ENCODE measurements at regions not wholly inside any gene's neighbourhood (a gene's known extent, or its start where the extent isn't known, plus 50 kb on each side); places are given as distances from the start of the nearest gene placed in this dataset.
A peak's percentile ranks its signal among the peaks of the same experiment; 100 is the strongest.

GRCh38 chr9:28938981-28939380 is 1365.7 kb upstream of the C9orf72 start:
- no peak overlapping the region for H3K27ac ChIP-seq
- no peaks in the 10 kb centered on the region for H3K27me3 ChIP-seq (ENCODE audit: low read depth)
- no peak overlapping the region for H3K4me3 ChIP-seq
- peak in 1 of 2 donors; percentile 73 for ATAC-seq
- no peaks in the 10 kb centered on the region for H3K36me3 ChIP-seq
- intact Hi-C loops (cut with DNase I), result no loop called here
- H3K9me3 ChIP-seq, result no peaks in the 10 kb centered on the region
- DNase-seq, result no peak
- no peaks in the 10 kb centered on the region for H3K4me1 ChIP-seq
- TF ChIP-seq, protein P1, sequence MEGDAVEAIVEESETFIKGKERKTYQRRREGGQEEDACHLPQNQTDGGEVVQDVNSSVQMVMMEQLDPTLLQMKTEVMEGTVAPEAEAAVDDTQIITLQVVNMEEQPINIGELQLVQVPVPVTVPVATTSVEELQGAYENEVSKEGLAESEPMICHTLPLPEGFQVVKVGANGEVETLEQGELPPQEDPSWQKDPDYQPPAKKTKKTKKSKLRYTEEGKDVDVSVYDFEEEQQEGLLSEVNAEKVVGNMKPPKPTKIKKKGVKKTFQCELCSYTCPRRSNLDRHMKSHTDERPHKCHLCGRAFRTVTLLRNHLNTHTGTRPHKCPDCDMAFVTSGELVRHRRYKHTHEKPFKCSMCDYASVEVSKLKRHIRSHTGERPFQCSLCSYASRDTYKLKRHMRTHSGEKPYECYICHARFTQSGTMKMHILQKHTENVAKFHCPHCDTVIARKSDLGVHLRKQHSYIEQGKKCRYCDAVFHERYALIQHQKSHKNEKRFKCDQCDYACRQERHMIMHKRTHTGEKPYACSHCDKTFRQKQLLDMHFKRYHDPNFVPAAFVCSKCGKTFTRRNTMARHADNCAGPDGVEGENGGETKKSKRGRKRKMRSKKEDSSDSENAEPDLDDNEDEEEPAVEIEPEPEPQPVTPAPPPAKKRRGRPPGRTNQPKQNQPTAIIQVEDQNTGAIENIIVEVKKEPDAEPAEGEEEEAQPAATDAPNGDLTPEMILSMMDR (IDR thresholded peaks at IDR 0.05), result no peak

GRCh38 chr9:28941856-28942255 is 1368.6 kb upstream of the C9orf72 start:
- Histone ChIP-seq H3K4me1 (no peaks in the 10 kb centered on the region), H3K27ac (no peak overlapping the region), H3K9me3 (no peaks in the 10 kb centered on the region), H3K36me3 (no peaks in the 10 kb centered on the region), H3K27me3 (ENCODE audit: low read depth) (no peaks in the 10 kb centered on the region), H3K4me3 (no peak overlapping the region)
- ATAC-seq (no peak), DNase-seq (no peak)
- TF ChIP-seq, protein P1 (IDR thresholded peaks at IDR 0.05), result no peak
- intact Hi-C loops (cut with DNase I), result no loop called here

DNA sequence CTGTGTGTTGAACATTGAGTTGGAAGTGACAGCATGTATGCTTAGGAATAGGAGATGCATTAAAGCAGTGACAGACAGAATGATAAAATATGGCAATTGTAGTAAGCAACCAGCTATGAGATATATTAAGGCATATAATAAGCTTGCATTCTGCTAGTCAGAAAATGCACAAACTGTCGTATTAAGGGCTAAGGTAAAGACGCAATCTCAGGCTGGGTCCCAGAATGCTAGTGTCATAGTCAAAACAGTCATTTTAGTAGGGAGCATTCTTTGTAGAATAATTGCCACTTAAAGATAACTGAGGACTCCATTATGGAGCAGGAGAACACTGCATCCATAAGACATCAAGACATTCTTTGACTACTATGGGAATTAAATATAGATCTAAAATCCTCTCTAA is 1369.7 kb upstream of the C9orf72 start:
- intact Hi-C loops (cut with DNase I), result no loop called here
- ATAC-seq (no peak), DNase-seq (no peak)
- TF ChIP-seq, protein P1 (IDR thresholded peaks at IDR 0.05), result no peak
- Histone ChIP-seq H3K27ac (no peak overlapping the region), H3K4me1 (no peaks in the 10 kb centered on the region), H3K27me3 (ENCODE audit: low read depth) (no peaks in the 10 kb centered on the region), H3K36me3 (no peaks in the 10 kb centered on the region), H3K4me3 (no peak overlapping the region), H3K9me3 (no peaks in the 10 kb centered on the region)

DNA sequence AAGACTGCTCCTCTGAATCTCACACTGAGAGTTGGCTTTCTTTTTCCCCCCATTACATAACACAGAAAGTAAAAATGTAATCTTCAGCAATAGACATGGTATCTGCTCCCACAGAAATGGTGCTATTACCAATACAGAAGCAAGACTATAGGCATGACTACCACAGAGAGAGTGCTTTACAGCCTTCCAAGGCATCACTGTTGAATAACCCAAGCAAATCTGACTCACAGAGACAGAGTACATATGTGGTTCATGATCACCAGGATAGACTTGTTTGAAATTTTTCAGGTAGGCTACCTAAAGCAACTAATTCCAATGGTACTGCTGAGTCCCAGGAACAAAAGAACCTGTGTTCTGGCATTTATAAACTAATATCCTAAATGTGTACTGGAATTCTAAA is 1373.4 kb upstream of the C9orf72 start:
- Histone ChIP-seq H3K27ac (no peak overlapping the region), H3K36me3 (no peaks in the 10 kb centered on the region), H3K4me1 (no peaks in the 10 kb centered on the region), H3K27me3 (ENCODE audit: low read depth) (no peaks in the 10 kb centered on the region), H3K4me3 (no peak overlapping the region), H3K9me3 (no peaks in the 10 kb centered on the region)
- intact Hi-C loops (cut with DNase I), result no loop called here
- DNase-seq (no peak), ATAC-seq (no peak)
- TF ChIP-seq, protein P1 (IDR thresholded peaks at IDR 0.05), result no peak

GRCh38 chr9:28951945-28952344 is 1378.7 kb upstream of the C9orf72 start:
- DNase-seq (no peak), ATAC-seq (no peak)
- Histone ChIP-seq H3K36me3 (no peaks in the 10 kb centered on the region), H3K4me1 (no peaks in the 10 kb centered on the region), H3K4me3 (no peak overlapping the region), H3K9me3 (no peaks in the 10 kb centered on the region), H3K27me3 (ENCODE audit: low read depth) (no peaks in the 10 kb centered on the region), H3K27ac (no peak overlapping the region)
- intact Hi-C loops (cut with DNase I), result no loop called here
- TF ChIP-seq, protein P1 (IDR thresholded peaks at IDR 0.05), result no peak
